ENCODE measurements at regions not wholly inside any gene's neighbourhood (a gene's known extent, or its start where the extent isn't known, plus 50 kb on each side); places are given as distances from the start of the nearest gene placed in this dataset.
"Not testable (repeated sequence)": the region's sequence is repeated elsewhere in the genome, so short reads cannot be mapped to it uniquely, and the experiment has no call there.

GRCh38 chr4:66475596-66475995 is 805.3 kb upstream of the EPHA5 start:
- ATAC-seq, result no peak
- TF ChIP-seq CSRNP3 (CRISPR knock-in tag; IDR thresholded peaks at IDR 0.05) (no peak), ARNTL (CRISPR knock-in tag; IDR thresholded peaks at IDR 0.05; ENCODE audit: borderline replicate concordance, low read depth) (no peak), TSHZ2 (CRISPR knock-in tag; IDR thresholded peaks at IDR 0.05) (no peak), OSR1 (CRISPR knock-in tag; IDR thresholded peaks at IDR 0.05) (no peak), ZC3H10 (CRISPR knock-in tag; IDR thresholded peaks at IDR 0.05) (no peak), ZFP3 (CRISPR knock-in tag; IDR thresholded peaks at IDR 0.05) (no peak), CREB5 (CRISPR knock-in tag; IDR thresholded peaks at IDR 0.05; ENCODE audit: low read depth) (no peak), CSDC2 (CRISPR knock-in tag; IDR thresholded peaks at IDR 0.05) (no peak), GLIS3 (CRISPR knock-in tag; IDR thresholded peaks at IDR 0.05) (no peak), TOX (CRISPR knock-in tag; IDR thresholded peaks at IDR 0.05; ENCODE audit: borderline replicate concordance) (no peak), BACH2 (CRISPR knock-in tag; IDR thresholded peaks at IDR 0.05; ENCODE audit: borderline replicate concordance) (no peak), SNAI2 (CRISPR knock-in tag; IDR thresholded peaks at IDR 0.05) (no peak), ZNF565 (CRISPR knock-in tag; conservative IDR thresholded peaks at IDR 0.05; ENCODE audit: low read depth) (no peak), ZNF70 (CRISPR knock-in tag; IDR thresholded peaks at IDR 0.05) (no peak), ISL1 (CRISPR knock-in tag; IDR thresholded peaks at IDR 0.05) (no peak), ESRRG (CRISPR knock-in tag; IDR thresholded peaks at IDR 0.05) (no peak), TCF4 (CRISPR knock-in tag; IDR thresholded peaks at IDR 0.05; ENCODE audit: borderline replicate concordance) (no peak), ZFP30 (CRISPR knock-in tag; IDR thresholded peaks at IDR 0.05) (no peak), POU6F1 (CRISPR knock-in tag; IDR thresholded peaks at IDR 0.05; ENCODE audit: borderline replicate concordance, low read depth) (no peak)

GRCh38 chr4:66465111-66465510 is 794.8 kb upstream of the EPHA5 start:
- TF ChIP-seq ESRRG (CRISPR knock-in tag; IDR thresholded peaks at IDR 0.05) (no peak), TCF4 (CRISPR knock-in tag; IDR thresholded peaks at IDR 0.05; ENCODE audit: borderline replicate concordance) (no peak), BACH2 (CRISPR knock-in tag; IDR thresholded peaks at IDR 0.05; ENCODE audit: borderline replicate concordance) (no peak), PPARA (CRISPR knock-in tag; IDR thresholded peaks at IDR 0.05; ENCODE audit: borderline replicate concordance) (no peak), CSDC2 (CRISPR knock-in tag; IDR thresholded peaks at IDR 0.05) (no peak), SNAI2 (CRISPR knock-in tag; IDR thresholded peaks at IDR 0.05) (no peak), ZFP30 (CRISPR knock-in tag; IDR thresholded peaks at IDR 0.05) (no peak), CREB5 (CRISPR knock-in tag; IDR thresholded peaks at IDR 0.05; ENCODE audit: low read depth) (no peak), ZC3H10 (CRISPR knock-in tag; IDR thresholded peaks at IDR 0.05) (no peak), TOX (CRISPR knock-in tag; IDR thresholded peaks at IDR 0.05; ENCODE audit: borderline replicate concordance) (no peak), GLIS3 (CRISPR knock-in tag; IDR thresholded peaks at IDR 0.05) (no peak), ISL1 (CRISPR knock-in tag; IDR thresholded peaks at IDR 0.05) (no peak), PATZ1 (CRISPR knock-in tag; IDR thresholded peaks at IDR 0.05; ENCODE audit: borderline replicate concordance) (no peak), ZFP3 (CRISPR knock-in tag; IDR thresholded peaks at IDR 0.05) (no peak), ZNF565 (CRISPR knock-in tag; conservative IDR thresholded peaks at IDR 0.05; ENCODE audit: low read depth) (no peak), TSHZ2 (CRISPR knock-in tag; IDR thresholded peaks at IDR 0.05) (no peak), CSRNP3 (CRISPR knock-in tag; IDR thresholded peaks at IDR 0.05) (no peak), RARB (CRISPR knock-in tag; IDR thresholded peaks at IDR 0.05) (no peak)
- no peak for ATAC-seq

- not testable (repeated sequence) for ATAC-seq
Measured at GRCh38 chr4:66462890-66463289, 792.6 kb upstream of the EPHA5 start.
